IMR-90 (cell line): ENCODE measurements at regions not wholly inside any gene's neighbourhood (a gene's known extent, or its start where the extent isn't known, plus 50 kb on each side); places are given as distances from the start of the nearest gene placed in this dataset.

Experiments
- ATAC-seq: fragments of 200-7000 bp; cut with Tn5 transposase; 2 replicates; pipeline ENCODE4 v1.9.1; 2020; ENCODE audit warnings: low read depth, mild to moderate bottlenecking, moderate library complexity
- BruUV-seq: library from RNA; stranded (reverse); fragments of 400-500 nt; replicated peaks from 2 replicates; lab custom pipeline; 2021; lab: Mats Ljungman, UMichigan
- CTCF ChIA-PET: fragments of 300-600 bp; formaldehyde crosslinking; extraction: SDS; loops from one replicate; lab custom pipeline; 2021; ENCODE audit warnings: antibody characterized with exemption; lab: Yijun Ruan, JAX
- POLR2A ChIA-PET: fragments of 300-600 bp; sonication (Branson Sonifier 250); formaldehyde crosslinking; loops from one replicate; lab custom pipeline; 2022; ENCODE audit warnings: antibody characterized with exemption; ENCODE audit not compliant: unreplicated experiment; lab: Charles Lee
- DNase-seq: peaks from one replicate; pipeline ENCODE4 v3.0.0; 2013
- H2AFZ ChIP-seq: replicated peaks from 2 replicates; pipeline ENCODE3; 2013; ENCODE audit warnings: low read length, mild to moderate bottlenecking; ENCODE audit not compliant: poor library complexity
- H2AK5ac ChIP-seq: 2 replicates; pipeline ENCODE4 v1.6.1; 2013; ENCODE audit warnings: low read depth, low read length, inconsistent platforms
- H2AK9ac ChIP-seq: replicated peaks from 2 replicates; pipeline ENCODE3; 2013; ENCODE audit warnings: mild to moderate bottlenecking, low read depth, low read length, moderate library complexity; ENCODE audit not compliant: poor library complexity
- H2BK120ac ChIP-seq: 2 replicates; pipeline ENCODE4 v1.6.1; 2013; ENCODE audit warnings: low read depth, low read length, inconsistent platforms
- H2BK15ac ChIP-seq: 3 replicates; pipeline ENCODE4 v1.6.1; 2013; ENCODE audit warnings: low read depth, low read length, inconsistent platforms
- H2BK20ac ChIP-seq: 2 replicates; pipeline ENCODE4 v1.6.1; 2013; ENCODE audit warnings: low read depth, mild to moderate bottlenecking, inconsistent platforms, low read length, moderate library complexity
- H2BK5ac ChIP-seq: 2 replicates; pipeline ENCODE4 v1.6.1; 2013; ENCODE audit warnings: mild to moderate bottlenecking, low read depth, low read length, inconsistent platforms; ENCODE audit not compliant: poor library complexity, severe bottlenecking
- H3K14ac ChIP-seq: replicated peaks from 2 replicates; pipeline ENCODE4 v1.6.1; 2013; ENCODE audit warnings: low read depth, low read length, inconsistent platforms
- H3K18ac ChIP-seq: 2 replicates; pipeline ENCODE4 v1.6.1; 2013; ENCODE audit warnings: low read depth, low read length, control low read depth
- H3K23ac ChIP-seq: 2 replicates; pipeline ENCODE4 v1.6.1; 2013; ENCODE audit warnings: low read depth, low read length, inconsistent platforms
- H3K27ac ChIP-seq: 2 replicates; pipeline ENCODE4 v1.5.1; 2013; ENCODE audit warnings: mild to moderate bottlenecking, control low read depth, low read length; ENCODE audit not compliant: insufficient read depth
- H3K27me3 ChIP-seq: 2 replicates; pipeline ENCODE4 v1.6.1; 2013; ENCODE audit warnings: low read length; ENCODE audit not compliant: control insufficient read depth, insufficient read depth
- H3K36me3 ChIP-seq: 2 replicates; pipeline ENCODE4 v1.6.1; 2013; ENCODE audit warnings: low read length, mixed read lengths; ENCODE audit not compliant: control insufficient read depth, insufficient read depth
- H3K4ac ChIP-seq: 2 replicates; pipeline ENCODE4 v1.6.1; 2013; ENCODE audit warnings: low read depth, low read length, inconsistent platforms
- H3K4me1 ChIP-seq: 2 replicates; pipeline ENCODE4 v1.6.1; 2013; ENCODE audit warnings: low read length, mixed read lengths; ENCODE audit not compliant: control insufficient read depth, insufficient read depth
- H3K4me2 ChIP-seq: 2 replicates; pipeline ENCODE4 v1.6.1; 2013; ENCODE audit warnings: low read depth, mild to moderate bottlenecking, control low read depth, low read length, moderate library complexity
- H3K4me3 ChIP-seq: 2 replicates; pipeline ENCODE4 v1.5.1; 2013; ENCODE audit warnings: low read depth, mild to moderate bottlenecking, control low read depth, low read length, moderate library complexity; ENCODE audit not compliant: insufficient read depth
- H3K56ac ChIP-seq: 2 replicates; pipeline ENCODE4 v1.6.1; 2013; ENCODE audit warnings: low read length, inconsistent platforms; ENCODE audit not compliant: insufficient read depth; ENCODE audit errors: extremely low read depth
- H3K79me1 ChIP-seq, 2 experiments: 2 replicates each; pipeline ENCODE4 v1.6.1; 2013; ENCODE audit warnings: low read length in 2 of 2, inconsistent platforms in 1 of 2, low read depth in 1 of 2
- H3K9ac ChIP-seq: 2 replicates; pipeline ENCODE4 v1.6.1; 2013; ENCODE audit warnings: low read depth, low read length, control low read depth
- H3K9me1 ChIP-seq: 2 replicates; pipeline ENCODE4 v1.6.1; 2013; ENCODE audit warnings: low read length, inconsistent platforms; ENCODE audit not compliant: insufficient read depth
- H3K9me3 ChIP-seq: 2 replicates; pipeline ENCODE4 v1.6.1; 2013; ENCODE audit warnings: low read length; ENCODE audit not compliant: control insufficient read depth, insufficient read depth
- H4K20me1 ChIP-seq: 2 replicates; pipeline ENCODE4 v1.6.1; 2013; ENCODE audit warnings: low read length, inconsistent platforms; ENCODE audit not compliant: insufficient read depth
- H4K5ac ChIP-seq: 2 replicates; pipeline ENCODE4 v1.6.1; 2013; ENCODE audit warnings: mild to moderate bottlenecking, low read depth, low read length, control low read depth
- H4K8ac ChIP-seq, 2 experiments: 2 replicates each; pipeline ENCODE4 v1.6.1; 2013; ENCODE audit warnings: low read depth in 2 of 2, low read length in 2 of 2, control low read depth in 1 of 2, inconsistent platforms in 1 of 2
- H4K91ac ChIP-seq: 2 replicates; pipeline ENCODE4 v1.6.1; 2013; ENCODE audit warnings: low read depth, low read length, inconsistent platforms; ENCODE audit not compliant: insufficient read depth
- BHLHE40 ChIP-seq: fragments of 150-350 bp; IDR thresholded peaks from 2 replicates; pipeline ENCODE4 v1.6.1; 2016; ENCODE audit warnings: mild to moderate bottlenecking, low read depth, low read length
- CEBPB ChIP-seq: IDR thresholded peaks from 2 replicates; pipeline ENCODE4 v1.6.1; 2012; ENCODE audit warnings: low read depth, low read length, improper control_type of control experiment
- MAZ ChIP-seq: IDR thresholded peaks from 2 replicates; pipeline ENCODE4 v1.6.1; 2012; ENCODE audit warnings: low read depth, mild to moderate bottlenecking, low read length, improper control_type of control experiment, moderate library complexity, borderline replicate concordance
- MXI1 ChIP-seq: IDR thresholded peaks from 2 replicates; pipeline ENCODE4 v1.6.1; 2012; ENCODE audit warnings: low read depth, mild to moderate bottlenecking, low read length, moderate library complexity, borderline replicate concordance
- NFE2L2 ChIP-seq: fragments of 150-350 bp; IDR thresholded peaks from 2 replicates; pipeline ENCODE4 v1.6.1; 2016; ENCODE audit warnings: low read depth, mild to moderate bottlenecking, low read length
- RAD21 ChIP-seq: IDR thresholded peaks from 2 replicates; pipeline ENCODE4 v1.6.1; 2012; ENCODE audit warnings: low read length, improper control_type of control experiment
- RCOR1 ChIP-seq: IDR thresholded peaks from 2 replicates; pipeline ENCODE4 v1.6.1; 2012; ENCODE audit warnings: mild to moderate bottlenecking, low read length, improper control_type of control experiment; ENCODE audit not compliant: insufficient replicate concordance
- RFX5 ChIP-seq: IDR thresholded peaks from 2 replicates; pipeline ENCODE4 v1.8.0; 2012; ENCODE audit warnings: low read depth, mild to moderate bottlenecking, low read length, moderate library complexity
- SMC3 ChIP-seq: fragments of 150-350 bp; IDR thresholded peaks from 2 replicates; pipeline ENCODE4 v1.6.1; 2016; ENCODE audit warnings: low read depth, mild to moderate bottlenecking, antibody characterized with exemption, low read length, moderate library complexity
- WGBS, 2 experiments: methylation state at CpG; one replicate each; pipeline versions ENCODE4 v1.1.5 to v1.1.7; 2013; ENCODE audit warnings: missing lambda C conversion rate in 2 of 2; ENCODE audit not compliant: insufficient read length in 1 of 2; ENCODE audit errors: extremely low coverage in 2 of 2; 5-methylcytosine and 5-hydroxymethylcytosine counted together
- dilution Hi-C: fragments of 300-500 bp; cut with HindIII; formaldehyde crosslinking; loops from one replicate; pipeline ENCODE4 v1.14.3; 2018; ENCODE audit warnings: low sequenced_read_pairs; ENCODE audit not compliant: unreplicated experiment
- in situ Hi-C: fragments of 300-500 bp; cut with MboI; formaldehyde crosslinking; loops from 3 replicates; pipeline ENCODE4 v1.14.3; 2019; ENCODE audit warnings: low sequenced_read_pairs, inconsistent platforms, mixed read lengths
- intact Hi-C: fragments of 100-400 bp; cut with micrococcal nuclease; formaldehyde crosslinking; loops from 2 replicates; pipeline ENCODE4 v1.10.0; 2022
- TF ChIP-seq, protein P1 (sequence below): conservative IDR thresholded peaks from 2 replicates; pipeline ENCODE4 v1.5.1; 2012; ENCODE audit warnings: mild to moderate bottlenecking, low read depth, low read length, improper control_type of control experiment

DNA sequence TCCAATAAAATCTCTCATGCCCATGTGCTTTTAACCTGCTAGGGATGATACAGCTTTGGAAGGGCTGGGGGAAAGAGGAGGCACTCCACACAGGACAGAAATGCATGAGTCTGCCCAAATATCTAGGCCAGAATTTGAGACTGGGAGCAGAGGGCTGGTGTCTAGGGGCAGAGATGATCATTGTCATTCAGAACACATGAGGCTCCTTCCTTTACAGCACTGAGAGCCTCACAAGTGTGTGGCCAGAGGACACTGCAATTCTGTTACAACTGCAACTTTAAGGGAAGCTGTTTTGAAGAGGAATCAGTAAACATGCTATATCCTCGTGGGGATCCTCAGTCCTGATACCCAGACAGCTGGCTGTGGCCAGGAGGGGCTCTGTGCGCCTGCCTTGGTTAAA lies 541.3 kb downstream of the OMA1 start:
- Histone ChIP-seq H3K9ac (no peak overlapping the region), H3K56ac (no peak overlapping the region), H3K79me1 (no peaks in the 10 kb centered on the region), H2BK5ac (no peak overlapping the region), H3K4me3 (no peak overlapping the region), H3K4me2 (no peak overlapping the region), H3K27me3 (no peaks in the 10 kb centered on the region), H4K5ac (no peak overlapping the region), H3K4ac (no peak overlapping the region), H2AK5ac (no peak overlapping the region), H3K36me3 (no peaks in the 10 kb centered on the region), H3K4me1 (no peaks in the 10 kb centered on the region), H3K9me3 (no peaks in the 10 kb centered on the region), H4K20me1 (no peaks in the 10 kb centered on the region), H3K23ac (no peak overlapping the region), H3K9me1 (no peaks in the 10 kb centered on the region), H2BK120ac (no peak overlapping the region), H3K14ac (no peak overlapping the region), H2BK20ac (no peak overlapping the region), H3K18ac (no peak overlapping the region), H3K27ac (no peak overlapping the region), H2AFZ (no peak overlapping the region), H4K91ac (no peak overlapping the region), H2AK9ac (no peak overlapping the region), H2BK15ac (no peak overlapping the region), H4K8ac (no peak overlapping the region)
- intact Hi-C loops: no loop called here
- no CpG with 5 or more reads among the region's 2 CpGs for WGBS, 2 experiments
- no TSS peak for BruUV-seq
- TF ChIP-seq CEBPB (no peak), RFX5 (no peak), RCOR1 (no peak), NFE2L2 (no peak), BHLHE40 (no peak), MAZ (no peak), RAD21 (no peak), SMC3 (no peak), MXI1 (no peak)
- TF ChIP-seq, protein P1, sequence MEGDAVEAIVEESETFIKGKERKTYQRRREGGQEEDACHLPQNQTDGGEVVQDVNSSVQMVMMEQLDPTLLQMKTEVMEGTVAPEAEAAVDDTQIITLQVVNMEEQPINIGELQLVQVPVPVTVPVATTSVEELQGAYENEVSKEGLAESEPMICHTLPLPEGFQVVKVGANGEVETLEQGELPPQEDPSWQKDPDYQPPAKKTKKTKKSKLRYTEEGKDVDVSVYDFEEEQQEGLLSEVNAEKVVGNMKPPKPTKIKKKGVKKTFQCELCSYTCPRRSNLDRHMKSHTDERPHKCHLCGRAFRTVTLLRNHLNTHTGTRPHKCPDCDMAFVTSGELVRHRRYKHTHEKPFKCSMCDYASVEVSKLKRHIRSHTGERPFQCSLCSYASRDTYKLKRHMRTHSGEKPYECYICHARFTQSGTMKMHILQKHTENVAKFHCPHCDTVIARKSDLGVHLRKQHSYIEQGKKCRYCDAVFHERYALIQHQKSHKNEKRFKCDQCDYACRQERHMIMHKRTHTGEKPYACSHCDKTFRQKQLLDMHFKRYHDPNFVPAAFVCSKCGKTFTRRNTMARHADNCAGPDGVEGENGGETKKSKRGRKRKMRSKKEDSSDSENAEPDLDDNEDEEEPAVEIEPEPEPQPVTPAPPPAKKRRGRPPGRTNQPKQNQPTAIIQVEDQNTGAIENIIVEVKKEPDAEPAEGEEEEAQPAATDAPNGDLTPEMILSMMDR: no peak
- no peak for DNase-seq
- in situ Hi-C loops: no loop called here
- POLR2A ChIA-PET: no interaction called here
- CTCF ChIA-PET: no interaction called here
- no peak for ATAC-seq
- dilution Hi-C loops: no loop called here
